NT2/D1 (cell line): ENCODE measurements at regions not wholly inside any gene's neighbourhood (a gene's known extent, or its start where the extent isn't known, plus 50 kb on each side); places are given as distances from the start of the nearest gene placed in this dataset.

ENCODE experiments used
- SUZ12 ChIP-seq: IDR thresholded peaks from 2 replicates; pipeline ENCODE4 v1.6.1; 2011; ENCODE audit not compliant: insufficient read length, insufficient read depth; ENCODE audit errors: extremely low read depth
- ZNF274 ChIP-seq: IDR thresholded peaks from 2 replicates; pipeline ENCODE4 v1.6.1; 2011; ENCODE audit warnings: mild to moderate bottlenecking, low read depth, low read length

GRCh38 chr20:56091628-56092234 is 86.4 kb upstream of the CBLN4 start:
- no peak for TF ChIP-seq ZNF274
- no peak for TF ChIP-seq SUZ12
